Rectal smooth muscle tissue (tissue), 1 donor: ENCODE measurements at regions not wholly inside any gene's neighbourhood (a gene's known extent, or its start where the extent isn't known, plus 50 kb on each side); places are given as distances from the start of the nearest gene placed in this dataset.

Source experiments
- H3K27ac ChIP-seq: one replicate; pipeline ENCODE4 v1.7.0; 2013; ENCODE audit warnings: low read depth, low read length, inconsistent platforms
- H3K27me3 ChIP-seq: one replicate; pipeline ENCODE4 v1.7.0; 2013; ENCODE audit warnings: low read length; ENCODE audit not compliant: control insufficient read depth, insufficient read depth
- H3K36me3 ChIP-seq: one replicate; pipeline ENCODE4 v1.7.0; 2013; ENCODE audit warnings: low read length; ENCODE audit not compliant: control insufficient read depth, insufficient read depth
- H3K4me1 ChIP-seq: one replicate; pipeline ENCODE4 v1.7.0; 2013; ENCODE audit warnings: low read length; ENCODE audit not compliant: control insufficient read depth, insufficient read depth
- H3K4me3 ChIP-seq: one replicate; pipeline ENCODE4 v1.7.0; 2013; ENCODE audit warnings: low read length
- H3K9ac ChIP-seq: one replicate; pipeline ENCODE4 v1.7.0; 2013; ENCODE audit warnings: low read length

GRCh38 chr13:97091196-97091595 lies 96.9 kb upstream of the OXGR1 start:
- Histone ChIP-seq H3K36me3 (no peaks in the 10 kb centered on the region), H3K4me1 (no peaks in the 10 kb centered on the region), H3K27ac (no peak overlapping the region), H3K27me3 (no peaks in the 10 kb centered on the region), H3K4me3 (no peak overlapping the region), H3K9ac (no peak overlapping the region)

DNA sequence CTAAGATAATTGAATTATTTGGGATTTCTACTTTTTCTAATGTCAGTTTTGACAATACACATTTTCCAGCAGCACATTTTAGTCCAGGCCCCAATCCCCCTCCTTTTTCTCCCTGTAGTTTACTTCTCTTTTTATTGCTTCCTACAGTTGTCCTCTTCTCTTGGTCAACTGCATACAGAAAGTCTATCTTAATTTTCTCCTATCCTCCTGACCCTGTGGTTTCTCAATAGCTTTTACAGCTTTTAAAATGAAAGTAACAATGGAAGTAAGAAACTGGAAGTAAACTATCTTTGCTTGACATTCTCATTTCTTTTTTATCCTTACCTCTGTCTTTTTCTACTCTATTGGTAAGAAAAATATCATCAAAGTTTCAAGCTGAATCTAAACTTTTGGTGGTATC lies 106.5 kb upstream of the OXGR1 start:
- H3K27me3 ChIP-seq = no peaks in the 10 kb centered on the region

GRCh38 chr13:97101912-97102708 lies 107.8 kb upstream of the OXGR1 start:
- Histone ChIP-seq H3K4me1 (no peaks in the 10 kb centered on the region), H3K27me3 (no peaks in the 10 kb centered on the region), H3K9ac (no peak overlapping the region), H3K4me3 (no peak overlapping the region), H3K27ac (no peak overlapping the region), H3K36me3 (no peaks in the 10 kb centered on the region)

More for the DNA sequence above, 106.5 kb upstream of the OXGR1 start:
- Histone ChIP-seq H3K4me3 (no peak overlapping the region), H3K4me1 (no peaks in the 10 kb centered on the region), H3K27ac (no peak overlapping the region), H3K9ac (no peak overlapping the region), H3K36me3 (no peaks in the 10 kb centered on the region)

DNA sequence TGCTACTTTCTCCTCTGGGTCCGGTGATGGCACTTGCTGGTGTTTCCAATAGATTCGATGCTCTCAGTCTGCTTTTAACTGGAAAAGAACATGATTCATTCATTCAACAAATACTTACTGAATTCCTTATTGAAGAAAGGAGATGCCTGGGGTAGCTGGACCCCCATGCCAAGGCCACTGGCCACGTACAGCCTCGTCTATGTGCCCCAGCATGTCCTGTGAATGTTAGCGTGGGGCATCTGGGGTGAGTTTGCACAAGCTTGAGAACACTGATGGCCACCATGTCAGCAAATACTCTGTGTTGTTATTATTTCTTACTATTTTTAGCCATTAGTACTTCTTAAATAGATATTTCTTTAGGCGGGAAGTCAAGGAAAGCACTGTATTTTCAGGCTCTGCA lies 112.0 kb upstream of the OXGR1 start:
- Histone ChIP-seq H3K4me3 (no peak overlapping the region), H3K4me1 (peaks cover 7% of the 10 kb centered on the region), H3K36me3 (no peaks in the 10 kb centered on the region), H3K27ac (no peak overlapping the region), H3K27me3 (no peaks in the 10 kb centered on the region), H3K9ac (no peak overlapping the region)

- no peaks in the 10 kb centered on the region for H3K36me3 ChIP-seq
- H3K4me1 ChIP-seq = peaks cover 19% of the 10 kb centered on the region
- H3K4me3 ChIP-seq = no peak overlapping the region
- H3K27me3 ChIP-seq = no peaks in the 10 kb centered on the region
- H3K9ac ChIP-seq = no peak overlapping the region
- H3K27ac ChIP-seq = no peak overlapping the region
Measured at GRCh38 chr13:97107815-97108529, 113.7 kb upstream of the OXGR1 start.

GRCh38 chr13:97108530-97108900 lies 113.6 kb upstream of the MBNL2 start:
- Histone ChIP-seq H3K36me3 (no peaks in the 10 kb centered on the region), H3K4me1 (peaks cover 21% of the 10 kb centered on the region), H3K27me3 (no peaks in the 10 kb centered on the region), H3K27ac (no peak overlapping the region), H3K4me3 (no peak overlapping the region), H3K9ac (no peak overlapping the region)

- H3K9ac ChIP-seq = no peak overlapping the region
- H3K4me3 ChIP-seq = peak overlapping the region; percentile 52
- peak overlapping the region; percentile 60 for H3K27ac ChIP-seq
- no peaks in the 10 kb centered on the region for H3K27me3 ChIP-seq
- H3K4me1 ChIP-seq = peaks cover 29% of the 10 kb centered on the region
- H3K36me3 ChIP-seq = no peaks in the 10 kb centered on the region
Measured at GRCh38 chr13:97109256-97109655, 112.9 kb upstream of the MBNL2 start.

DNA sequence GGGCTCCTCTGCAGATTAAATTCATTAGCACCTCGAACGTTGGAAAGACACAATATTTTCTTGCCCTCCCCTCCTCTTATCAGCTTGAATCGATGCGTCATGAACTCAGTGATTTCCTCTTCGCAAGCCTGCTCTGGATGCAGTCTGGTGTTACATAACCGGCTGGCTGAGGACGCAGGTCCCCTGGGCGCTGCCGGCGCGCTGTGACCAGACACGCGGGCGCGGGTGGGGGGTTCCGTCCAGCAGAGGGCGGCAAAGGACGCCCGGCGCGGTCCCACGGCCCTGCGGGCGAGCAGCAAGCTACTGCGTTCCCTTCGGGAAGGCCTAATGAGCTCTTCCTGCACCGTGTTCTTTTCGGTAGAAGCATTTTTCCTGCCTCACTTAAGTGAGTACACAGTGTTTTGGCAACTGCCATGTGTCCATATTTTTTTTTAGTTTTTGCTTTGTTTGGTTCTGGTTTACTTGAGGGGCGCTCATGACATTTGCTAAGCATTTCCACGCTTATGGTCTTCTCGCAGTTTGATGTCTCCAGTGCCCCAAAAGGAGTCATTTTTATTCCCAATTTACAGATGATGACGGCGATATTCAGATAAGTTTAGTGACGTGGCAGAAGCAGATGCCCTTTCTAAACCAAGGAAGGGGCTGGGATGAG lies 112.2 kb upstream of the MBNL2 start:
- Histone ChIP-seq H3K27ac (peak overlapping the region; percentile 92), H3K4me3 (peak overlapping the region; percentile 52), H3K9ac (no peak overlapping the region), H3K36me3 (no peaks in the 10 kb centered on the region), H3K4me1 (peaks cover 36% of the 10 kb centered on the region), H3K27me3 (no peaks in the 10 kb centered on the region)

DNA sequence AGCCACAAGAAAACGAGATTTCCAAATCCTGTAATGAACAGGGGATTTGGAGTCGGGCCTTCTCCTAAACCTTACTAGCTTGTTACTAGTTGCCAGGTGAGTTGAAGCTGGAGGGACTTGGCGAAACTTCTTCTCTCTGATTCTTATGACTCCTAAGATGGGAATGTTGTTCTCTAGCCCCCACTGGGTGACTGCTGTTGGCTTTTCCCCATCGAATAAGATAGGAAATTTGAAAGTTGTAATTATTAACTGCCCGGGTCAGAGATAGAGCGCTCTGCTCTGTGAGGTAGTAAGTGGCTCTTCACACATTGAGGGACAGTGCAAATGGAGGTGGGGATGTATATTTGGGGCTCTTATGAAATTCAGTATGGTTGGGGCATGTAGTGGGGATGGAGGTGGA lies 111.2 kb upstream of the MBNL2 start:
- Histone ChIP-seq H3K4me1 (peaks cover 41% of the 10 kb centered on the region), H3K4me3 (no peak overlapping the region), H3K36me3 (no peaks in the 10 kb centered on the region), H3K27me3 (no peaks in the 10 kb centered on the region), H3K9ac (no peak overlapping the region), H3K27ac (peak overlapping the region; percentile 92)

GRCh38 chr13:97111756-97112155 lies 110.4 kb upstream of the MBNL2 start:
- Histone ChIP-seq H3K36me3 (no peaks in the 10 kb centered on the region), H3K9ac (no peak overlapping the region), H3K4me1 (peaks cover 49% of the 10 kb centered on the region), H3K27me3 (no peaks in the 10 kb centered on the region), H3K27ac (peak overlapping the region; percentile 92), H3K4me3 (no peak overlapping the region)

GRCh38 chr13:97112446-97113152 lies 109.5 kb upstream of the MBNL2 start:
- Histone ChIP-seq H3K4me1 (peaks cover 55% of the 10 kb centered on the region), H3K4me3 (no peak overlapping the region), H3K36me3 (no peaks in the 10 kb centered on the region), H3K27me3 (no peaks in the 10 kb centered on the region), H3K27ac (peak overlapping the region; percentile 92), H3K9ac (no peak overlapping the region)
